ENCODE measurements at regions not wholly inside any gene's neighbourhood (a gene's known extent, or its start where the extent isn't known, plus 50 kb on each side); places are given as distances from the start of the nearest gene placed in this dataset.
A peak's percentile ranks its signal among the peaks of the same experiment; 100 is the strongest.
"Not testable (repeated sequence)": the region's sequence is repeated elsewhere in the genome, so short reads cannot be mapped to it uniquely, and the experiment has no call there.

- DNase-seq = no peak
Measured at GRCh38 chr7:37549076-37549931, 100.6 kb upstream of the ELMO1 start.

GRCh38 chr7:37550426-37550825 lies 101.8 kb upstream of the ELMO1 start:
- no peak for DNase-seq

DNA sequence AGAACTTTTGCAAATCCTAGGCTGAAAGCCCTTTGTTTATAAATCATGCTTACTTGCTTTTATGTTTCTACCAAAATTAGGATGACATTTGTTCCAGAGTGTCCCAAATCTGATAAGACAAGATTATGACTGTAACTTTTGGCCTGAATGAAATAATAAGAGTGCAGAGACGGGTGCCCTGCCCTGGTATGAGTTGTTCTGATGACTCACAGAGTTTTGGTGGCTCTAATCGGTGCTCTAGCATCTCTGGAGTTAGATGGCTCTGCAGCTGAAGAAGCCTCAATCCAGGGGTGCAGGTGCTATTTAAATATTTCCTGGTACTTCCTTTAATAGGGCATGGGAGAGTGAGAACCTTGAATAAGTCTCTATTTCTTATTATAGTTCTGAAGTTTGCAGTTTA lies 102.2 kb upstream of the ELMO1 start:
- DNase-seq = no peak

- DNase-seq = no peak
Measured at GRCh38 chr7:37552030-37552429, 103.4 kb upstream of the ELMO1 start.

DNA sequence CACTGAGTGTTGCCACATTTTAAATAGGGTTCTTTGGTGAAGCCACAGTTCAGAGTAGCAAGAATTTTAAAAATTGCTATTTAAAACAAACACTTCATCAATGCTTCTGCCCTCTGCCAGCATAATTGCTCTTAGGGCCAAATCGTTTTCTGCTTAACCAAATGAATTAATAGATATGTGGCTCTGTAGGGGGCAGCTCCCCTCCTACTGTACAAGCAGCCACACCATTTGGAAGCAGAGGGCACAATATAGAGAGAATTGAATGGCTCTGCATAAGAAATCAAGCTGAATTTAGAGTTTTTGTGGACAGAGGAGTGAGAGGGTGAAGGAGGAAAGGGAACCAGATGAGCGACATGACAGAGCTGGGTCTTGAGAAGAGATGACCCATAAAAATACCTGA lies 103.8 kb upstream of the ELMO1 start:
- DNase-seq = not testable (repeated sequence)

- DNase-seq = no peak
Measured at GRCh38 chr7:37555528-37555927, 106.9 kb upstream of the ELMO1 start.

DNA sequence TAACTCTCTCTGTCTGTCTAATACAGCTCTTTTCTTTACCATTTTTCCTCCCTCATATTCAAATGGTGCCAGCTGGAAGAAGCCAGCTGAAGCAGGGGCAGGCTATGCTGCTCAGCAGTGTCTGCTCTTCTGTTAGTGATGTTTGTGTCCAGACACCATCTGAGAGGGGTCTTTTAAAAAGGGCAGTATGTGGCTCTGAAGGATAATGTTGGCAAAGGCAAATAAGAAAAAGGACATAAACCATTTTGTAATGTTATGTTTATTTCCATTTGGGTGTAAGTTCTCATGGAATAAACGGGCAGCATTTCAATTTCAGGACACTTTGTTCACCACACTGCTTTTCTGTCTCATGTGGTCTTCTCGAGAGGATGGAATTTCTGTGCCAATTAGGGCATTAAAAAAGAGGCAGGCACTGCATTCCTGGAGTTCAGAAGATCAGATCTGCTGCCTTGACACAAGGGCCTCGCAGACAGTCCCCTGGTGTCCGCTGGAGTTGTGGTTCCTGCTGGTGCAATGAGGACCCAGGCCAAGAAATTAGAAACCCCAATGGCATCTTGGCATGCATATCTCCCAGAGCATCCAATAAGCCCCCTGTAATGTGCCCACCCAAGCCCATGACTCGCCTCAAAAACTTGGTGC lies 109.0 kb upstream of the ELMO1 start:
- no peak for DNase-seq

DNA sequence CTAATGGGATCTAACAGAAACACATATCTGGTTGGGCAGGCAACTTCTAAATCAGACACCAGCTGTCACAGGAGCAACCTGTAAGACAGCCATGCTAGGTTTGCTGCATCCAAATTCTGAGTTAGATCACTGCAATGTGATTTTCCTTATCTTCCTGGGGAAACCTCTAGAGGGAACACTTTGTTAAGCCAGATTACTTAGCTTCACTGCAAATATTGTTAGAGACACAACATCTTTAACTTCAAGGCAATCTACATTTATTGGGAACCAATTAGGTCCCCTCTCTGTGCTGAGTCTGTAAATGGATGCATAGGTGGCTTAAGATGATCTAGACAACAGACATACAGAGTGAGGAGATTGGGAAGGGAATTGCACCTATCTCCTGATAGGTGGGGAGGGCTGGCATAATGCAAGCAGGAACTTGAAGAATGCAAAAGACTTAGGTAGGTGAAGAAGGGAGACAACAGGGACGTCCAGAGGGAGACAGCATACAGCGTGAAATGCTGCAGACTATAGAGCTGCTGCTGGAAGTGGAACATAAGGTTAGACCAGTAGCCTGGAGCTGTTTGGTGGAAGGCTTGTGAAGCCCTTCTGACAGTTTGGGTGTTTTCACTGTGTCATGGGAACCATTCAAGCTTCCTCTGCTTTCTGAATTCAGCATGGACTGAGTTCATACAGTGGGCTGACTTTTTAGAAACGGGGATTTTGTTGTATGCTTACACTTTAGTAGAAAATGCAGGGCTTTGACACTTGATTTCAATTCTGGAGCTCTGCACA lies 109.8 kb upstream of the ELMO1 start:
- DNase-seq = no peak

DNA sequence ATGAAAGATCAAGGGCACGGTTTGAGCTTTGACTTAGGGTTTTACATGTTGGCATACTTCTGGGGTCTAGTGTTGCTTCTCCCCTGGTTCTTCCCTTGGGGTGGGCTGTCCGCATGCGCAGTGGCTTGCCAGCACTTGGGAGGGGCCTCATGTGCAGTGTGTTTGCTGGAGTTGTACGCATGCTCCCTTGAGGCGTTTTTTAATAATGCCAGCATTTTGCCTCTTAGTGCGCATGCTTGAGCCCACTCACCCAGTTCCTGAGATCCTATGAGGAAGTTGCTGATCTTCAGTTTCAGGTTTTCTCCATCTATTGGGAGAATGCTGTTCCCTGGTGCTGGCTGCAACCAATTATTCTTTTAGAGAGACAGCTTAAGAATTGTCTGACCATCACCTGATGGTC lies 113.4 kb upstream of the GPR141 start:
- DNase-seq = no peak

GRCh38 chr7:37571806-37572205 lies 111.8 kb upstream of the GPR141 start:
- no peak for DNase-seq

GRCh38 chr7:37577412-37577811 lies 106.2 kb upstream of the GPR141 start:
- no peak for DNase-seq

DNA sequence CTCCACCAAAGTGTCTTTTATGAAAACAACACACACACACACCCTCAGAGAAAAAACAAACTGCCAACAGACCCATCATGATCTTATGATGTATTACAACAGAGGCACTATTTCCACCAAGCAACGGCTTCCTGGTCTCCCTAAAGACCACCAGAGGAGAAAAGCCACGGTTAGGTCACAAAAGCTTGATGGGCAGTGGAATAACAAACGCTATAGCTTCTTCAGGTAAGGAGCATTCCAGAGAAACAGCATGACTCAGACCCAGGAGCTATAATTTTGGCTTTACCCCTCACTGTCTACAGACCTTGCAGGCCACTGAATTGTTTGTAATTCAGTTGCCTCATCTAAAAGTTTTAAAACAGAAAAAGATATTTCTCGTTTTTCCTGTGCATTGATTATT lies 105.7 kb upstream of the GPR141 start:
- DNase-seq = no peak

GRCh38 chr7:37578350-37578749 lies 105.2 kb upstream of the GPR141 start:
- DNase-seq = no peak

DNA sequence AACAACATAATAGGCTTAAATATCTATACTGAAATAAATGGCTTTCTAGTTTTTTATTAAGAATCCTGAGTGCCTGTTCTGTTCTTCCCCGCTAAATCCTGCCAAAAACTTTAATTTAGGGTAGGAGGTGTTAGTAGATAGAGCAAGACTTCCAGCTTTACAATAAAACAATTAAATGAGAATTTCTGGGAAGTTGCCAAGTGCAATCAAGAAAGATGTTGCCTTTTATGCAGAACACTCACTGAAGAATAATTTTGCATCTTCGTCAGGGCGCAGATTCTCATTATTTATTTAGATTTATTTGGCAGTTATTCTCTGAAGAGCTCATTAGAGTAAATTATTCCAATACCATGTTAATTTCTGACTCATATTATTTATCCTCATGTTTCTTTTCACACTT lies 103.2 kb upstream of the GPR141 start:
- no peak for DNase-seq

DNA sequence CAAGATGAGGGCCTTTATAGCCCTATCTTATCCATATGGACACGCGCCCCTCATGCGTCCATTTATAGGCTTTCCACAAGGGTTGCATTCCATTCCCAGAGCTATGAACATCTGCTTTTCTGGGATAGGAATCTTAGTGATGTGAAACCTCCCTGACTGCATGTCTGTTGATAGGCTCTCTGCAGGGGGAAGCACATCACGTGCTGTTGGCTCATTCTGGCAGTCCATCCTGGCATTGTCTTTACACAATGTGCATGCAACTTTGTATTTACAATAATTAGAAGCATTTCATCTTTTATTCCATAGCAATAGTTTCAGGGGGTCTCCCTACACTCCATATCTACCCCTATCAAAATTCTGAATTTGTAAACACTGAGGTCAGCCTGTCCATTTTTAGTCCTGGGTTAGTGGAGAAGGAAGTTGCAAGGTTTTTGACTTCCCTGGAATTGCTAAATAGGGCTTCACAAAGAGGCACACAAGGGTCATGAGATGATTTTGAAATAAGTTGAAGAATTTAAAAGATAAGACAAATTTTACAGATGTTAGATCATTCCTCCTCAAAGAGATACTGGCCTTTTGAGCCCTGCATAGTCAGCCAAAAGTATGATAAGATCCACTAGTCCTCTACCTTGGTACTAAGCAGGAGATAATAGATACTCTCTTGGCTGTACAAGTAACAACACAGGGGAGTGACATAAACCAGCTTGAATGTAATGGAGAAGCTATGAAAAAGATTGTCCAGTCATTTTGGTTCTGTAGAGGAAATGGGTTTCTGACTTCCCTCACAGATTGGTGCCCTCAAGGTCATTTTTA lies 98.7 kb upstream of the GPR141 start:
- DNase-seq = not testable (repeated sequence)

- DNase-seq = no peak
Measured at GRCh38 chr7:37590824-37591223, 92.7 kb upstream of the GPR141 start.

DNA sequence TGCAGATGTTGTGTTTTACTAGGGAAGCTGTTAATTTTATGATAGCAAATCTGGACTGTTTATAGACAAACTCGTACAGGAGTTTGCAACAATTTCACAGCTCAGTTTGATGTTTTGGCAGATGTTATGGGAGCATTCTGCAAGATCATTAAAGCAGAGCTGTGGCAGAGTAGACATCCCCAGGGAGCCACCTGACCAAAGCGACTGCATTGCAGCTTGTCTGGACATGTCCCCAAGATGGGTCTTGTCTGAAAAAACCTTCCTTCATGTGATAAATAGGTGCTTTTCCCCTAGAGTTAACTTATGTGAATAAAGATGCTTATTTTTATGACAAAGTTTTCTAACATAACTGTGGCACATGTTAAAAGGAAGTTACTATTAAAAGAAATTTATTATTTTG lies 91.2 kb upstream of the GPR141 start:
- no peak for DNase-seq

DNA sequence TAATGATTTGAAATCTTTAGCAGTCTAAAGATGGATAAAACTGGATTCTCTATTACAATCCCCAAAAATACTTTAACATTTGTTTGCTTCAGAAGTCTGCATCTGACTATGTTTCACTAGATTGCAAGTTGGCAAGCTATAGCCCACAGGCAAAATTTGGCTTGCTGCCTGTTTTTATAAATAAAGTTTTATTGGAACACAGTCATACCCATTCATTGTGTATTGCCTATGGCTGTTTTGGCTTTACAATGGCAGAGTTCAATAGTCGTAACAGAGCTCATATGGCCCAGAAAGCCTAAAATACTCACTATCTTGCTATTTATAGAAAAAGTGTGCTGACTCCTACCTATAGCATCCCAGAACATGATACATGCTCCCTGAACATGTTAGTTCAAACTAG lies 89.0 kb upstream of the GPR141 start:
- DNase-seq = no peak

DNA sequence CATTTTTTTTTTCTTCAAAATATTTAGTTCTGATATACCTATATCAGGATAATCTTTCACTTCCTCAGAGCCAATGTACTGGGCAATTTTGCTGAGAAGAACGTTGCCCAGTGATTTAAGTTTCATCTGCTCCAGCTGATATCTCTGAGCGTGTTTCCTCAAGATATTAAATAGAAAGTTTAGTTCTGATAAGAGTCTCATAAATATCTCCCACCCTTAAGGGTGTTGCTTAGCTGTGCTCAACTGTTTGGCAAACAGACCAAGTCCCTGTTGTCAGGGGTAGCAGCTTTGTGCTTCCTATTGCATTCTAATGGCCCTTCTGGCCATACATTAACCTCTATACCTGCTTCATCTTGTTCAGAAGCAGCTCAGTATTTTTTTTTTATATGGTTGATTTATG lies 84.7 kb upstream of the GPR141 start:
- no peak for DNase-seq

DNA sequence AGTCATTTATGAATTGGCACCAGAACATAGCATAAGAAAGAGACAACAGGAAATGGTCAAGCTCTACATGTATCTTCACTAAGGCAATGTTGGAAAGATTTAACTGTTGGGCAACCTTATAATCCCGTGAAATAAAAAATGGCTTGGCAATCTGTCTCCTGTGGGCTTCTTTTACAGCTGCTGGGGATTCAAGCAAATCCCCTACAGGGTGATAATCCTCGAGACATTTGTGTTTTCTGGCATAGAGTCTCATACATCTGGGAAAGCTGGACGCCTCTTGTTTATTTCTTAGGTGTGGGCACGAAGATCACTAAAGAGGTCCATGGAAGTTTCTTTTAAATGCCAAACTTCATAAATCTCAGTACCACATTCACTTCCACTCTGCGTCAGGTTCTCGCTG lies 82.2 kb upstream of the GPR141 start:
- no peak for DNase-seq

DNA sequence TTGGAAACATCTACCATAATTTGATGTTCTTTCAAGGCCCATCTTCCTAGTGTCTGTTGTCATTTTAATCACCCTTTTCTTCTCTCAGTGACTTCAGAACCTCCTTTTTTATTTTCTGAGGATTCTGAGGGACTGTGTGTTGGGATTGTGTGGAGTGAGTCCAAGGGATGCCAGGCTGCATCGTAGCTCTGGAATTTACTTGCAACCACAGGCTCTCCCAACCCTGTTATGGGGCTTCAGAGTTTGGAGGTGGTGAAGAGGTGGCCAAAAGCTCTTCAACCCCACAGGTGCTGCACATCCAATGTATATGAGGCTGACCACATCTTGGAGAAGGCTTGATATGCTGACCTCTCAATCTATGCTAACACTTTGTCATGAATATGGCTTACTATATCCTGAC lies 79.5 kb upstream of the GPR141 start:
- no peak for DNase-seq

- DNase-seq = not testable (repeated sequence)
Measured at GRCh38 chr7:37617406-37617805, 66.2 kb upstream of the GPR141 start.

- peak in 1 of 2 donors; percentile 16 for DNase-seq
Measured at GRCh38 chr7:37633048-37633447, 50.5 kb upstream of the GPR141 start.
